HL-60 (cell line): ENCODE measurements at regions not wholly inside any gene's neighbourhood (a gene's known extent, or its start where the extent isn't known, plus 50 kb on each side); places are given as distances from the start of the nearest gene placed in this dataset.

Experiments
- DNase-seq, 2 experiments: peaks; one replicate each; pipeline ENCODE4 v3.0.0-alpha.2; 2010 to 2020; ENCODE audit warnings: low read depth in 1 of 2, low spot score in 1 of 2
- H3K27ac ChIP-seq: fragments of 250-450 bp; sonication (Bioruptor Pico); replicated peaks from 2 replicates; pipeline ENCODE4 v1.5.1; 2020; ENCODE audit warnings: mild to moderate bottlenecking, moderate library complexity
- H3K27me3 ChIP-seq: fragments of 250-450 bp; sonication (Bioruptor Pico); 2 replicates; pipeline ENCODE4 v1.5.1; 2021; ENCODE audit warnings: mild to moderate bottlenecking, moderate library complexity; ENCODE audit not compliant: insufficient read depth, poor library complexity, severe bottlenecking
- H3K4me3 ChIP-seq: replicated peaks from 2 replicates; pipeline ENCODE4 v1.5.1; 2011; ENCODE audit warnings: mild to moderate bottlenecking, control low read depth, low read length; ENCODE audit not compliant: insufficient read depth
- CTCF ChIP-seq: IDR thresholded peaks from one replicate; pipeline ENCODE4 v1.5.1; 2011; ENCODE audit warnings: low read length, control low read depth, inconsistent platforms; ENCODE audit not compliant: insufficient read depth
- GABPA ChIP-seq: IDR thresholded peaks from 2 replicates; pipeline ENCODE4 v1.6.1; 2012; ENCODE audit warnings: low read depth
- POLR2AphosphoS5 ChIP-seq: IDR thresholded peaks from 2 replicates; pipeline ENCODE4 v1.6.1; 2012; ENCODE audit warnings: low read depth
- REST ChIP-seq: IDR thresholded peaks from 2 replicates; pipeline ENCODE4 v1.6.1; 2012; ENCODE audit warnings: low read depth; ENCODE audit not compliant: insufficient replicate concordance
- SPI1 ChIP-seq: IDR thresholded peaks from 2 replicates; pipeline ENCODE4 v1.6.1; 2012; ENCODE audit warnings: low read depth, mild to moderate bottlenecking, borderline replicate concordance

- DNase-seq: no peak
- no peak overlapping the region for H3K27ac ChIP-seq
- TF ChIP-seq CTCF (no peak), GABPA (no peak), REST (no peak)
- H3K4me3 ChIP-seq: no peak overlapping the region
- H3K27me3 ChIP-seq: peaks cover 2% of the 10 kb centered on the region
Observed at GRCh38 chr1:57784356-57784755, 360.5 kb upstream of the DAB1 start.

GRCh38 chr1:57782357-57782756 is 358.5 kb upstream of the DAB1 start:
- Histone ChIP-seq H3K27ac (no peak overlapping the region), H3K27me3 (peaks cover 4% of the 10 kb centered on the region), H3K4me3 (no peak overlapping the region)
- no peak for DNase-seq
- no peak for TF ChIP-seq POLR2AphosphoS5

- no peak for DNase-seq
- Histone ChIP-seq H3K27ac (no peak overlapping the region), H3K27me3 (peaks cover 2% of the 10 kb centered on the region), H3K4me3 (no peak overlapping the region)
- TF ChIP-seq SPI1 (no peak), GABPA (no peak), CTCF (no peak), REST (no peak), POLR2AphosphoS5 (no peak)
Observed at GRCh38 chr1:57772580-57773195, 348.8 kb upstream of the DAB1 start.

- no peak for TF ChIP-seq SPI1
- peak; percentile 10 for TF ChIP-seq CTCF
- Histone ChIP-seq H3K27ac (no peak overlapping the region), H3K27me3 (no peaks in the 10 kb centered on the region), H3K4me3 (no peak overlapping the region)
- no peak for DNase-seq
Observed at GRCh38 chr1:57770772-57771171, 346.9 kb upstream of the DAB1 start.
